NOMO-1 treated with DMSO at 0.1 percent for 48 hours (cell line): ENCODE measurements at regions not wholly inside any gene's neighbourhood (a gene's known extent, or its start where the extent isn't known, plus 50 kb on each side); places are given as distances from the start of the nearest gene placed in this dataset.

Experiments
- DNase-seq: peaks from one replicate; lab custom pipeline; 2025; ENCODE audit not compliant: unreplicated experiment; lab: John Stamatoyannopoulos, UW

DNA sequence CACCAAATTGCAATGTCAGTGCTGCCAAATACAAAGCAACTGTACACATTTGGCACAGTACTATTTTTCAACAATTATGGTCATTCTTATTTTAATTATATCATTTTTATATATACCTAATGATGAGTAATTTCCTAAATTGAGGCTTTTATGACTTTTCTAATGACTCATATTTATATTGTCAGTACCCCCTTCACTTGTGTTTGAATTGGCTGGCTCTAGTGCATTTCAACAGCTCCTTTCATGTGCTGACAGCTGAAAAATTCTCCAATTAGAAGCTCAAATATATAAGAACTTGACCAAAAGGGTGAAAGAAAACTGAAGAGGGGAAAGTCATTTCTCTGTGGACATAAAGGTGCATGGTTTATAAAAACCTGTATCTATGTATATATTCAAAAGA is 263.3 kb downstream of the SLITRK1 start:
- DNase-seq: no peak

DNA sequence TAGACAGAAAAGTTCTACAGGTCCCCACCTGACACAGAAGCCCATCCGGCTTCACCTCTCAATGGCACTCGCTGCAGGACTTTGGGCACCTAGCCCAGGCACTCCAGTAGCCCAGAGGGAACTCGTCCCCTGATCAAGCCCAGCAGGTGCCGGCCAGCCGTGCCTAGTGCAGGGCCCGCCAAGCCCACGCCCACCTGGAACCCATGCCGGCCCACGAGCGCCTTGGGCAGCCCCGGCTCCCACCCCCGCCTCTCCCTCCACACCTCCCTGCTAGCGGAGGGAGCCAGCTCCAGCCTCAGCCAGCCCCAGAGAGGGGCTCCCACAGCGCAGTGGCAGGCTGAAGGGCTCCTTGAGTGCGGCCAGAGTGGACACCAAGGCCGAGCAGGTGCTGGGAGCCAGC is 268.8 kb downstream of the SLITRK1 start:
- no peak for DNase-seq

DNA sequence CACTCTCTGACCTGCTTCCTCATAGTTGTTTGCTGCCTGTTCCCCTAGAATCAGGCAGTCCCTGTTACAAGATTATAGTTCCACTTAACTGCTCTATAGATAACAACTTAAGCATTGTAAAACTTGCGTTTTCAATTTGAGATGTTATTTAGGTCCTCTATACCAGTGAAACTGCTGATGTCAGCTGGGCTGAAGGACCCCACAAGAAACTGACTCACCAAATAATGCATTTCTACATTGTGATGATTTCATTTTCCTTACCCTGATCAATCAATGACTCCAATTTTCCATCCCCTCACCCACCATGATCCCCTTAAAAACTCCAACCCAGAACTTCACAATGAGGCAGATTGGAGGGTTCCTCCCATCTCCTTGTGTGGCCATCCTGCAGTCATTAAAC is 280.7 kb downstream of the SLITRK1 start:
- DNase-seq: no peak

DNA sequence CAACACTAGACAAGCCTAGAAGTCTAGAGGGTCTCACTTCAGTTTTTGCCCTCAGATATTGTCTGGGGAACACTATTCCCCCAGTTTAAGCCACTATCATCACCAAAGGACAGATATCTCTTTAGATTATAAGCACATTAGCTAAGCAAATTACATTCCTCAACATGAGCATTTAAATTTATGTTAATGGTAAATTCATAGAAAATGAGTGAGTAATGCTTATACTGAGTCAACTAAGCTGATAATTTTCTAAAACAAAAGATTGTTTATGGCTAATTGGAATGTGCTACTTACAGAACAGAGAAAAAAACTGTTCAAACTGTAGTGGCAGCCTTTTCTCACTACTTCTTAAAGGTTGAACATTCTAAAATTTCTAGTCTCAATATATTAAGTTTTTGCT is 290.2 kb downstream of the SLITRK1 start:
- DNase-seq: no peak

DNA sequence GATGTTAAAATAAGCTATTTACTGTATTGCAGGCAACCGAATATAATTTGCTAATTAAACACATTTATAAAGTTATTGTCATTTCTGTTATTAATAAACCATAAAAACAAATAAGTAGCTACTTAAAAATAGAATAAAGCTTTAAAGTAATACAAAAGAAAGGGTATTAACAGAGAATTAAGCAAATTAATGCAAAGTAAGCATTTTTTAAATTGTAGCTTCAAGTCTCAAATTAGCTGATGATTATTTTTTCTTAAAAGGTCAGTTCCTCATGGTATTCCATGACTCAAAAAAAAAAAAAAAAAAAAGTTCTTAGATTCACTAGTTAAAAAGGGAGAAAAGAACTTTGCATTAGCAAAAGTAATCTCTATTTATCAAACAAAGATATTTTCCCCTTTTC is 292.5 kb downstream of the SLITRK1 start:
- DNase-seq: no peak

DNA sequence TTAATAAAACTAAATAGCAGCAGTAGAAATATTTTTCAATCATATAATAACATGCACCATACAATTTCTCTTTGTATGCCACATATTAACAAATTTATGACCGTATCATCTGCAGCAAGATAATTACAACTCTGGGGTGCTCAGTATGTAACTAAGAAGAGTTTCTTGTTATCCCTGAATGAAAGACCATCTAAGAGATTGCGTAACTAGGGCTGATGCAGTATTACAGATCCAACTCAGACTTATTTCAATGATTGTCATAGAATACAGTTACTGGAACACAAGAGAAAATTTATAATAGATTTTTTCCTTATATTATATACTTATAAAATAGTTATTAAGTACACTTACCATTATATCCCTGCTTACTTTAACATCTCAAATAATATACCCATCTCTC is 305.1 kb downstream of the SLITRK1 start:
- DNase-seq: no peak

DNA sequence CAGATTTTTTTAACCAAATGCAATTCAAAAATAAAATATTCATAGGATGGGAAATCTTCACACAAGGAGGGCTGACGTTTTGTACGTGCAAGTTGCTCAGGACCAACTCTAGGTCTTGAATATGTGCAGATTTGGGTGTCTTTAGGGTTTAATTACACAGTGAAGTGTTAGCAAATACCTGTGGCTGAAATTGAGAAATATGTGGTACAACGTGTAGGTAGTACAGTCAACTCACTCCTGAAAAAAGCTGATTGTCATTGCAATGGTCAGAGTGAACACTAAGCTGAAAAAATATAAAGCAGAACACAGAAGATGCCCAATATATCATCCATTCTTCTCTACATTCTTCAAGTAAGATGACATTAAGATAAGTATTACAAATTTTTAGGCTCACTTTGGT is 314.3 kb downstream of the SLITRK1 start:
- no peak for DNase-seq

DNA sequence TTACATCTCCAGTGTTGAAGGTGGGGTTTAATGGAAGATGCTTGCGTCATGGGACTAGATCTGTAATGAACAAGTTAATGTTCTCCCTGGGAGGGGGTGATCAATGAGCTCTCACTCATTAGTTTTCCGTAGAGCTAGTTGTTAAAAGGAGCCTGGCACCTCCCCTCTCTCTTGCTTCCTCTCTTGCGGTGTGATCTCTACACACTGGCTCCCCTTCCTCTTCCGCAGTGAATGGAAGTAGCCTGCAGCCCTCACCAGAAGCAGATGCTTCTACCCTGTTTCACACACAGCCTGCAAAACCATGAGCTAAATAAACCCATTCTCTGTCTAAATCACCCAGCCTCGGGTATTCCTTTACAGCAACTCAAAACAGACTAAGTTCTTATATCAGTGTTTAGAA is 318.8 kb downstream of the SLITRK1 start:
- DNase-seq: no peak

DNA sequence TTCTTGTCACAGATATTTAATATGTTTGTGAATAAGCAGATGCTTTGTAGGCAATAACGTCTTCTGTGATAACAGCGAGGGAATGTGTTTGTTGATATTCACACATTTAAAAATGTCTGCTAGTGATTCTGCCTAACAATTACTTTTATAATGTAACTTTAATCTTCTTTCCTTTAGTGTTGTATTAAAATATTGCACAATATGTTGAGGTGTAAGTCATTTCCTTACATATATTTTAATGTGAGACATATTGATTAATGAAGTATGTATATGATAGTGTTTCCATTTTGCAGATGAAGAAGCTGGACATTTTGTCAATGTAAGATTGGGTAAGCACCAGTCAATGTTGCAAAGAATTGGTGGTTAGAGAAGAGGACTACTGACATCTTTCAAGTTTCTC is 324.4 kb downstream of the SLITRK1 start:
- DNase-seq: no peak

DNA sequence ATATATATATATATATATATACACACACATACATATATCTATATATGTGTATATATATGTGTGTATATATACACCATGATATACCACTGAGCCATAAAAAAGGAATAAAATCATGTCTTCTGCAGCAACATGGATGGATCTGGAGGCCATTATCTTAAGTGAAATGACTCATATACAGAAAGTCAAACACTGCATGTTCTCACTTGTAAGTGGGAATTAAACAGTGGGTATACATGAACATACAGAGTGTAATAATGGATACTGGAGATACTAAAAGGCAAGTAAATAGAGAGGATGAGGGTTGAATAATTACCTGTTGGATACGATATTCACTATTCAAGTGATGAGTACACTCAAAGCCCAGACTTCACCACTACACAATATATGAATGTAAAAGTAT is 332.6 kb downstream of the SLITRK1 start:
- DNase-seq: no peak

DNA sequence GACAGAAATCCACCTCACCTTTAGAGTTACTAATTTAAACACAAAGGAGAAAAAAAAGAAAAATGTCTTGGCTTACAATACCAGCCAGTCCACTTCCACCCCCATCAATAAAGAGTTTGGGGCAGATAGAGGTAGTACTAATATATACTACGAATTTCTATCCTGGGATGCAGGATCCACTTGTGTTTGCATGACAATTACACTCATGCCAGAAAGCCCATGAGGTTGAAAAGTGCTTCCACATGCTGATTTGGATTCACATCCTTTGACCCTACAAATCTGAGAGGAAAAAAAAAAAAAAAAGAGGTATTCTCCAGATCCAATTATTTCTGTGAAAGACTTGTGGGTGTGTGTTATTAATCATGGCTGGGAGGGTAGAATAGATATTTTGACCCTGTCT is 335.2 kb downstream of the SLITRK1 start:
- no peak for DNase-seq

DNA sequence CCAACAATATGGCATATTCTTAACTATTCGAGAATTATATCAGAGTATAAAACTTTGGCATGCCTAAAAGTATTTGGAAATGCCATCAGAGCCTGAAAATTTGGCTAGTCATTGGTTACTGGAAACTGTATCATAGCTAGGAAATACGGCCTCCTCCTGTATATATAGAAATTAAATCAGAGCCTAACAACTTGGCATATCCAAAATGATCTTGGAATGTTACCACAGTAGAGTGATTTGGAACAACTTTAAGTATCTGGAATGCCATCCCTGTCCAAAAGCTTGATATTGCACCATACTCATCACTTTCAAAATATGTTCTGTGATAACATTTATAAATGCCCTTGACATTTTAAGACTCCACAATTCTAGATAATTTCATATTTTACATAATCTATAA is 335.8 kb downstream of the SLITRK1 start:
- no peak for DNase-seq

DNA sequence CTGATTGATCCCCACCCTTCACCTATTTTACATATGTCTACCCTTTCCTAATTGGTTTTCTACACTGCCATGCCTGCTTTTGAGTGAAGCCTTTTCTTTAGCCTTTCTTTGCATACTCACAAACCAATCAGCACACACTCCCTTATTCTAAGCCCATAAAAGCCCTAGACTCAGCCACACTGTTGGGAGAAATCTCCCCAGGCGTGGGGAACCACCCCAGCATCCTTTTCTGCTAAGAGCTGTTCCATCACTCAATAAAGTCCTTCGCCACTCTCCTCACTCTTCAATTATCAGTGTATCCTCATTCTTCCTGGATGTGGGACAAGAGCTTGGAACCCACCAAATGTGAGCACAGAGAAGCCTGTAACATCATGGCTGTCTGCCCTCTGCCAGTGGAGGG is 343.6 kb downstream of the SLITRK1 start:
- DNase-seq: no peak

DNA sequence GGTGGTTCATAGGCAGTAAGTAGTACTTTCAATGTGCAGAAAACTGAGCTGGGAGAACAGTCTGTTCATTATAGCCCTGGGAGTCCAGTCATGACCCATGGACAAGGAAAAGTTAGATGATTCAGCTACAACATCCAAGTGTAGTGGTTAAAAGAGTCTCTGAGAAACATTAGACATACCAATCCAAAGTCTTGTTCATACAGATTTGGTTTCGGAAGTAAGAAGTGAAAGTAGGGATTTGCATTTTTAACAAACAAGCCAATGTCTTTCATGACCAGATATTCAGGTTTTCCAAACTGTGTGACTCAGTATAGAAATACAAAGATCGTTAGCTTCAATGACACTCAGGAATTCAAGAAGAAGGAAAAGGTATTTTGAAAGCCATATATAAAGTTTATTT is 345.3 kb downstream of the SLITRK1 start:
- DNase-seq: no peak

DNA sequence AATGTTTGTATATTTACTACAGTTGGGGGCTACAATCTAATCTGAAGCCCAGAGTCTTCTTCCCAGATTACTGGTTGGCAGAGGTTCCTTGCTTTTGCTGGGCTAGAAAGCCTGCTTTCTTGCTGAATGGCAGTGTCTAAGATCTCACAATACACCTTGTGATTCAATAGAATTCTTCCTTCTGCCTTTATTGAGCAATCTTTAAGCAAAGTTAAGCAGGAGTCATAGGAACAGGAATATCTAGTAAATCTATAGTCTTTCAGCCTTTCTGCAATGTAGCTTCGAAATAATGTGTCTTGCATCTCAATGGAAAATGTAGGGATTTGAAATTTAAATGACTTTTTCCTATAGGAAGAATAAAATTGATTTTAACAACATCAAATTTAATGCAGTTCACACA is 346.1 kb downstream of the SLITRK1 start:
- DNase-seq: no peak

DNA sequence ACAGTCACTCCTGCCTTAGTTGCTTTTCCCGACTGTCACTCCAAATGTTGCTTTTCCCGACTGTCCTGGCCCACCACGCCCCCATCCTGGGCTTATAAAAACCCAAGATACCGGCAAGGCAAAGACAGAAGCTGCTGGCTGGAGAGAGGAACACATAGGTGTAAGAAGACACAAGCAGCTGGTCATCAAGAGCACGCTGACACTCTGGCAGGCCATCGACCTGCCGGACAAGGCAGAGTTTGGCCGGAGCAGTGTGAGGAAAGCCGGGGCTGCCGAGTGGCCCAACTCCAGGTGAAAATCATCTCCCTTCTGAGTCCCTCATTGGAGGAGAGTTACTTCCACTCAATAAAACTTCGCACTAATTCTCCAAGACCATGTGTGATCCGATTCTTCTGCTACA is 349.5 kb downstream of the SLITRK1 start:
- no peak for DNase-seq

DNA sequence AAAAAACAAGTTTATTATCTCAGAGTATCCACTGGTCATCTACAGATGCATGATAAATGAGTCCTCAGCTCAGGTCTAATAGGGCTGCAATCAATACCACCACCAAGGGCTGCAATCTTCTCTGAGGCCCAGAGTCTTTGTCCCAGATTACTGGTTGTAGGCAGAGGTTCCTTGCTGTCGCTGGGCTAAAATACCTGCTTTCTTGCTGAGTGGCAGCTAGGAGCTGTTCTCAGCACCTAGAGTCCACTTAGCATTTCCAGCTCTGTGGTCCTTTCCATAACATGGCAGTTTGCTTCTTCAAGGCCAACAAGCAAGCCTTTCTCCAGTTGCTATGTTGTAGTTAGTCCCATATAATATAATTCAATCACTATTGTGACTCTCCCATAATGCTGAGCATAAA is 351.3 kb downstream of the SLITRK1 start:
- no peak for DNase-seq

DNA sequence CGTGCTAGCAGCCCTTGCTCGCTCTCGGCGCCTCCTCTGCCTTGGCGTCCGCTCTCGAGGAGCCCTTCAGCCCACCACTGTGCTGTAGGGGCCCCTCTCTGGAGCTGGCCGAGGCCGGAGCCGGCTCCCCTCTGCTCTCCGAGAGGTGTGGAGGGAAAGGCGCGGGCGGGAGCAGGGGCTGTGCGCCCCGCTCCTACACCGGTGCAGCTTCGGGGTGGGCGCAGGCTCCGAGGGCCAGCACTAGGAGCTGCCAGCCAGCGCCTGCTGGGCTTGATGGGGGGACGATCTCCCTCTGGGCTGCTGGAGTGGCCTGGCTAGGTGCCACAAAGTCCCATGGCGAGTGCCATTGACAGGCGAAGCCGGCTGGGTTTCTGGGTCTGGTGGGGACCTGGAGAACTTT is 365.5 kb downstream of the SLITRK1 start:
- no peak for DNase-seq

DNA sequence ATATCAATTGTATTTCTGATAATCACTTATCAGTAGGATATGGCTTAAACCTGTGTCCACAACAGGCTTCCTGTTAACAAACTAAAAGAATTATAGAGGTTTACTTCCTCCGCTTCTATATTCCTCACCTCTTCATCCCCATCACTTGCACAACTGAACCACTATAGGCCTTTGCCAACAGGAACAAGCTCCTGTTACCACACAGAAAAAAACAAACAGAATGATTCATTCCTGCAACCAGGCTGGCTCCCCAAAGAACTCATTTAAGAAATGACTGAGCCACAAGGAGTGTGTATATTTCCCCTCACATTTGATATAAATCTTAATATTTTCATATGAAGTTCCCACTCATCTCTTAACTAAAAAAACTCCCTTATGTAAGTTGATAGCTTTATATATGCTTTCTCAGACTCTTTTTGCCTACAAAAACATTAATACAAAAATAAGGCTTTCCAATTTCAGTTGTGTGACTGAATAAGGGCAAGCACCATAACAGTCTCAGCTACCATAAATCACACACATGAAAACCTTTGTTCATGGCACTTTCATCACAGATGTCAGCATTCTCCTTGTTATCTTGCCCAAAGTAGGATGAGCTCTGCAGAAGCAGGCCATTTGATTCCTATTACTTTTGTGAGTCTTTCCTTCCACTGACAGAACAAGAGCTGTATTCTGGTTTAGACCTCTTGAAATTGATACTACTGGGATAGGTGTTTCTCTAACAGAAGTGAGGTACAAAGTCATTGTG is 366.8 kb downstream of the SLITRK1 start:
- DNase-seq: no peak

DNA sequence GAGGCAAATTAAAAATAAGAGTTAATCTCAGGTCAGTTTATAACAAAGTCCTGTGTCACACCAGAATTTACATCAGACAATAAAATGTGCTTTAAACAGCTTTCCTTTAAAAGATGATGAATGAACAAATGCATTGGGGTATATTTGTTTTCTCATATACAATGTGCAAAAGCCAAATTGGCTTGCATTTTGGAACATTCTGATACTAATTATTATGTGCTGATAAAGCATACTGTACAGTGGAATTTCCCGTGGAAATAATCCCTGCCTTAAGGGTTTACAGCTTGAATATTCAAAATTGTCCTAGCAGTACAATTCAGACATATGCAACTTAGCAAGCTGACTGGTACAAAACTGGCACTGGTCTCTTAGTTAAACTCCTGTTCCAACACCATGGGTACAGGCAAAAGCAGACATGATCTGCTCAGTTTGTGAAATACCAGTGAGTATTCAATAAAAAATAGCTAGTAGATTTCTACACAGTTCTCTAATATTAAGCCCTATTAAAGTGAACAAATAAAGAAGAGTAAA is 373.4 kb downstream of the SLITRK1 start:
- DNase-seq: no peak

DNA sequence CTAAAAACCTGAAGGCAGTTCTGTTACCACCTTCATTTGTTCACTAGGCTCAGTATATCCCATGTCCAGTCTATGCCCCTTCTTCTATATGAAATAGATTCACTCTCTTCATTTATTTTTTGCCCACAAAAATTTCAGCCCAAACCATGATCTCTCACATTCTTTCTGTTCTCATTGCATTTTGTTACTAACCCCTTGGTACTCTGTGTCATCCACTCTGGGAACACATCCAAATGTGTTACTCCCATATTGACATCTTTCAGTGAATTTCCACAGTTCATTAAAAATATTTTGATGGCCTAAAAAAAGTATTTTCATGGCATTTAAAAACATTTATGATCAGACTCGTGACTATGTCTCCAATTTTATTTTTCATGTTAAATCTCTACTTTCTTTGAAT is 378.9 kb downstream of the SLITRK1 start:
- no peak for DNase-seq

DNA sequence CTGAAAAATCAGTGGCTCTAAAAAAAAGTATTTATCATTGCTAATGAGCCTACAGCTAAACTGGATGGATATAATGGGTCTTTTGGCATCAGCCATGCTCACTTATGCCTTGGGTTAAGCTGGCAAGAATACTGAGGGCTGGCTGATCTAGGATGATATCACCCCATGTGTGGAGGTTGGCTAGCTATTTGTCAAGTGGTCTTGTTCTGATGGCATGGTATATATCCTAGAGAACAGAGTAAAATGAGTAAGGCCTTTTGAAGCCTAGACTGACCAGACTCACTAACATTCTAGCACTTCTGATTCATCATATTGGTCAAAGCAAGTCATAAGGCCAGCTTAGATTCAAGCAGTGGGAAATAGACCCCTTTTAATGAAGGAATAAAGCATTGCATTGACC is 383.0 kb downstream of the SLITRK1 start:
- DNase-seq: no peak

DNA sequence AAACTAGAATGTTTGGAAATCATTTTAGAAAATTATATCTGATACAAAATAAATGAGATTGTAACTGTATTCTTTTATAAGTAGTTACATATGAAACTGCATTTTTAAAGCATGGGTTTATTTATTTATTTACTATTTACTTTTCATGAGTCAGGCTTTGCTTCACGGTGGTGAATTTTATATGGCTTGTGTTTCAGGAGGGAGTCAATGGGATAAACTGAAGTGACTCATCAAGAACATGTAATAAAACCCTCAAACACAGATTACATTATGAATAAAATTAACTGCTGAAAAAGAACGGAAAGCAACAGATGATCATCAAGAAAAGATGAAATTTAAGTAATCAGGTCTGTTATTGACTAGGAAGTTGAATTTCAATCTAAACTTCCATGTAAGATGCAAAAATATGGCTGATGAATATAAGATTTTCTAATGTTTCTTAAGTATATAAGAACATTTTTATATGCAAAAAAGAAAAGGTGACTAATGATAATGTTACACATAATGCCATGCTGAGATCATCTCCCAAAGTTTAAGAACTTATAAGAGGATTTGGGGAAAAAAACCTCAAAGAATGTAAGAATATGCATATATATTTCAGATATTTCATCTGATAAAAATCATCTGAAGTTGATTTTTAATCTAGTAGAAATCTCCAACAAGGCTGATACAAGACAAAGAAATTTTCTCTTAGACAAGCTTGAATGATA is 383.6 kb downstream of the SLITRK1 start:
- no peak for DNase-seq
